GM19468 (cell line): ENCODE measurements at regions not wholly inside any gene's neighbourhood (a gene's known extent, or its start where the extent isn't known, plus 50 kb on each side); places are given as distances from the start of the nearest gene placed in this dataset.
"Not testable (repeated sequence)": the region's sequence is repeated elsewhere in the genome, so short reads cannot be mapped to it uniquely, and the experiment has no call there.

Experiments
- ATAC-seq: cut with Tn5 transposase; IDR thresholded peaks from one replicate; pipeline ENCODE4 v1.9.1; 2021; ENCODE audit warnings: mild to moderate bottlenecking, moderate library complexity, moderate number of reproducible peaks; ENCODE audit not compliant: unreplicated experiment; ENCODE audit errors: extremely low read depth

DNA sequence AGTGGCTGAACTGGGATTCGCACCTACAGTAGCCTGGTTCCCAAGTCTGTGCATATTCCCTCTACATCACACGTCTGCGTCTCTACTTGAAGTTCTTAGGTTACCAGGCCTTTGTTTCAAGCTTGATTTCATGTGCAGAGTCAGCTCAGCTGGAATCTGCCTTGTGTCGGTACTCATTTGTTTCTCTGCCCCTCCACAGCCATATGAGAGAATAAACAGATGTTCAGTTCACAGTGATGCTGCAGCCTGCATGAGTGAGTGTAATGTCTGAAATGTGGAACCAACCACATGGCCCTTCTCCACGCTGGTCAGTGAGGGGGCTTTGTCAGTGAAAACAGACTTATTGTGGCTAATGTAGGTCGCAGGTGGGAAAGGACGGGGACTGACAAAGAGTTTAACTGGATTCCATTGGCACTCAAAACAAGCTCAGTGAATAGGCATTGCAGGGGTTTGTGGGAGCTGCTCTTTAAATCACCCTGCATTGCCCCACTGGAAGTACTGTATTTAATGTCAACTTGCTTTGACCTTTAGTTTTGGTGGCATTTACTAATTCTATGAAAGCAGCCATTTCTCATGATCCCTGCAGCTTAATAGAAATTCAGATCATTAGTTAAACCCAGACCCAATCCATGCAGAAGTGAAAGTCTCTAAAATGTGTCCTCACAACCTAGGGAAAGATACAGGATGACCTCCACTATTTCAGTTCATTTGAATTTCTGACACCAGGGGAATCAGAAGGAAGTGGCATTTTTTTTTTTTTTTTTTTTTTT lies 136.4 kb upstream of the FAM78B start:
- ATAC-seq = no peak

DNA sequence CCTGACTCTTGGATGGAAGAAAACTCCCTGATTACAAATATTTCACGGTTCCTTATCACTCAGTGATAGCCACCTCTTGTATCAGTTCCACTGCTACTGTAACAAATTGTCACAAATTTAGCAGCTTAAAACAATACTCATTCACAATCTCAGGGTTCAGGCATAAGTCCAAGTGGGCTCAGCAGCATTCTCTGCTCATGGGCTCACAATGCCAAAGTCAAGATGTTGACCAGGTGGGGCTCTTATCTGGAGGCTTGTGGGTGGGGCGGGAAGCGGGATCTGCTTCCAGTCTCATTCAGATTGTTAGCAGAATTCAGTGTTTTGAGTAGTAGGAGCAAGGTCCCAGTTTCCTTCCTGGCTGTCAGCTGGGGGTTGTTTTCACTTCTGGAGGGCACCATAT lies 137.3 kb upstream of the FAM78B start:
- ATAC-seq = no peak

DNA sequence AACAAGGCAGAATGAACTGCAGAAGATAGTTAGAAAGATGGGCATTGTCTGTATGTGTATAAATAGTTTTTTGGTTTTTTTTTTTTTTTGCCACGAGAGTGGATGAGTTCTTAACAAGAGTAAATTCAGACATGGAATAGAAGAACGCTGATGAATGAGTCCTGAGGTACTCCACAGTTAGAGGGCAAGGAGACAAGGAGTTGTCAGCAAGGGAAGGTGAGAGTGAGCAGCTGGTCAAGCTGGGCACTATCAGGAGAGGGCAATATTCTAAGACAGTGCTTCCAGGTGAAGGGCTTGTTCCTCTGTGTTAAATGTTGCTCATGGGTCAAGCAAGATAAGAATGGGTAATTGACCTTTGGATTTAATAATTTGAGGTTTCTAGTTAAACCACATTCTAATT lies 138.6 kb upstream of the FAM78B start:
- no peak for ATAC-seq

DNA sequence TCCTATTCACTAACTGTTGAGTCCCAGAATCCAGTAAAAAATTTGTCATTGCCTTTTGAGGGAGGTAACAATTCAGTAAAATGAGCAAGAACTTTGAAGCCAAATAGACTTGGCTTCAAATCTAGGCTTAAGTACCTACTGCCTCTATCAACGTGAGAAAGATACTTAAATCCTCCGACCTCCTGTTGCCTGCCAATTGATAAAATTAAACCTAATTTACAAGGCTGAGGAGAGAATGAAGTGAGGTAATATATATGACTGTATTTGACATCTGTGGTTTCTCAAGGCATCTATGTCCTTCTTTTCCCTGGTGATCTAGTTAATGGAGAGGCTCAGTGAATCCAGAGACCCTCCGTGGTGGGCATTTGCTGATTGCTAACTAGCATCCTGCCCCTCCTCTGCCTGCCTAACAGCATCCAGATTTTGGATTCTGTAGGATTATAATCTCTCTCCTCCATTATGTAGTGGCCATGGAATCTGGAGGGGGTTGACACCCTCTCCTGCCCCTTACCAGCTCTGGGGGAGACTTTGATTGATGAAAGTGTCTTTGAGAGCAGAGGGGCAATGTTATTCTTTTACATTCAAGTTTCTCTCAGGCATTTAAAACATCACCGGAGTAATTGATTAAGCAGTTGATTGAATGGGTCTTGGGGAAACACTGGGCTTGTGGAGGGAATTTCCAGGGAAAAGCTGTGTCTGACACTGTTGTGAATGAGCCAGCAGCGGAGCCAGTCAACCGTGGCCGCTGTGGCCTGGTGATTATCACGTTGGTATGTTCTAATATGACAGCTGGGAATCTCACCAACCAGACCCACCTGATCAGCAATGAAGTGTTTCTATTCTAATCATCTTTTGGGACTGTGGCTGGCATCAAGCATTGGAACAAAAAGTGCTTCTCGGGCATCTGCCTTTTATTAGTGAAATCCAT lies 140.7 kb upstream of the FAM78B start:
- ATAC-seq = no peak

- ATAC-seq = not testable (repeated sequence)
These were observed 149.5 kb upstream of the FAM78B start for GRCh38 chr1:166316306-166316705.

DNA sequence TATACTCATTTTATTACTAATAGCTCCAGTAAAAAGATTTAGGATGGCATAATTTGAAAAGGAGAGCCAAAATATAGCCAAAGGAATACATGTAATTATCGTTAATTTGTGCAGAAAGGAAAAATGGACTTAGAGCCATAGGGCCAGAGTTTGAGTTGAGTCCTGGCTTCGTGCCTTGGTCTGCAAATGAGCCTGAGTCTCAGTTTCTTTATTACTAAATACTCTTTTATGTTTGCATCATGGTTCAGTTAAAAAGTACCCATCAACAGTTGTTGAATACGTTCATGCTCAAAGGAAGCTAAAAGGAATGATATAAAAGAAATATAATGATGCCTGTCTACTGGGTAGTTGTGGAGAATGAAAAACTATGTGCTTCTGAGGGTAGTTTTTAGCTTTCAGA lies 155.7 kb upstream of the FAM78B start:
- ATAC-seq = no peak

- ATAC-seq = no peak
These were observed 161.1 kb upstream of the FAM78B start for GRCh38 chr1:166327886-166328285.

DNA sequence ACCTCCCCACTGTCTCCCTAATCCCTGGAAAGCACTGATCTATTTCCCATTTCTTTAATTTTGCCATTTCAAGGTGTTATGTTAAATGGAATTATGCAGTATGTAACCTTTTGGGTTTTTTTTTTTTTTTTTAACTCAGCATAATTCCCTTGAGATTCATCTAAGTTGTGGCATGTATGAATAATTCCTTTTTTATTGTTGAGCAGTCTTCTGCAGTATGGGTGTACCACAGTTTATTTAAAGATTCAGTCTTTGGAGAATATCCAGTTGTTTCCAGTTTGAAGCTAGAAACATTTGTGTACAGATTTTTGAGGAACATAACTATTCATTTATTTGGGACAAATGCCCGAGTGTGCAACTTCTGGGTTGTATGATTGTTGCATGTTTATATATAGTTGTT lies 162.2 kb upstream of the FAM78B start:
- no peak for ATAC-seq

DNA sequence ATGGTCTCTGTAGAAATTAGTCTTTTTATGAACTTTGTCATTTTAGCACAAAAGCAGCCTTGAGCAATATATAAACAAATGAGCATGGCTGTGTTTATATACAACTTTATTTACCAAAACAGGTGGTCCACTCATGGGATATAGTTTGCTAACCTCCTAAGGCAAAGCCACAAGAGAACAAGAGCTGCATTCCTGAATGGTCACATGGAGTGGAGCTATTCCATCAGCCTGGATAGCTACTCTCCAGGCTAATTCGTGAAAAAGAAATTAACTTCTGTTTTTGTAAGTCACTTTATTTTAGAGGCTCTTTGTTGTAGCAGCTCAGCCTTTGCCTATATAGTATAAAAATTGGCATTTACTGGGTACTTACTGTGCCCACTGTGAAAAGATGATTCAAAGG lies 163.3 kb upstream of the FAM78B start:
- no peak for ATAC-seq

DNA sequence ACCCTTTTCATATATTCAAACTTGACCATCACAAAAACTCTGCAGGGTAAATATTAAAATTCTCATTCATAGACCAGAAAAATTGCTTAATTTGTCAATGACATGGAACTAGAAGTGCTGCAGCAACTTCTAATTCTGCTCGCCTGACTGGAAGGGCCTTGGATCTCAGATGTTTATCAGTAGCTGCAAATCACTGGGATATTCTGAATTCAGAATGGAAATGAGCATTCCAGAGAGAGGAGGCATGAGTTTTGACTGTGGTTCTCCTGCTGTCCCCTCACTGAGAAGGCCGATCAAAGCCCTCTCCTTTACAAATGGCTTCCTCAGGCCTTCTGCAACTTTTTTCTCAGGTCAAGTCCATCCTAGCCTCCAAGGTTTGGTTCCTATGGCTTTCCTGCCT lies 171.3 kb upstream of the FAM78B start:
- no peak for ATAC-seq

DNA sequence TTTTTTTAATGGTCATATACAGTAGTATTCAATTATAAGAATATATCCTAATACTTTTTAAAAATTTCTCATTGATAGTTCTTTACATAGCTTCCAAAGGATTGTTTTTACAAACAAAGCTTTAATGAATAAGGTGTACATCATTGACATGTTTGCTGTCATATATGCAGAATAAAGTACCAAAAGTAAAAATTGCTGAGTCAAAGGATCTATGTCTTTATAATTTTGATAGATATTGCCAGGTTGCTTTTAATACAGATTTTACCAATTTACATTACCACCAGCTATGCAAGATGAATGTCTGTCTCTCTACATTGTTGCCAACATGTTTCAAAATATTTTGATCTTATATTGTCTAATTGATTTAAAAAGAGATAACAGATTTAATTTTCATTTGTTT lies 173.9 kb upstream of the FAM78B start:
- ATAC-seq = no peak

GRCh38 chr1:166343276-166343675 lies 176.5 kb upstream of the FAM78B start:
- ATAC-seq = no peak

- ATAC-seq = no peak
These were observed 183.7 kb upstream of the FAM78B start for GRCh38 chr1:166350490-166350889.

DNA sequence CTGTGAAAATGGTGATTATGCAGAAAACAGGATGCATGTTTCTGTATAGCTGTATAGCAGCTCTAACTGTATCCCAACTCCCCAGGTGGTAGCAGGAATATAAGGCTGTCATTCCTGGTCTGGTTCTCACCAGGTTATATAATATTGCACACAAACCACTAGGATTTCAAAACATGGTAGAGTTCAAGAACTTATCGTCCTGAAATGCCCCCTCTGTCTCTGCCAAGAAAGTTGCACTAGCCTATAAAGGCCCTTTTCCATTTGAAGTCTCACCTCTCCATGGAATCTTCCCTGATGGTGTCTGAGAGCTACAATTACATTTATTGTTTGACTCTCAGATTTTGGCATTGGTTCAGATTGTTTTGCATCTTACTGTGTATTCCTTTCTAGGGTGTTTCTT lies 184.9 kb upstream of the FAM78B start:
- ATAC-seq = no peak

DNA sequence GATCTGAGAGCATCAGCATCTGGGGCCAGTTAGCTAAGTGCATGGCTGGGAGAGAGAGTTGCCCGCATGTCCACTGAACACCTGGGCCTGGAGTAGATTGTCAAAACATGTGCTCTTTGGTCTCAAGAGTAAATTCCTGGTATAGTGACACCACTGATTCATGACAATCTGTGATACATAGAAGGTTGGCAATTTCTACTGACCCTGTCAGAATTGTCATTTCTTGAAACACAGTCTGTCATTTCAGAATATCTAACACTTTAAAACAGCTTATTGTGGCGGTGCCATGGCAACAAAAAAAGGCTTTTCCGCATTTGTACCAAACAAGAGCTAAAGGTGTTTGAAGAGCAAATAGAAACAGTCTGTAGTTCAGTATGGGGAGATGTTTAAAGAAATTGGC lies 186.4 kb upstream of the FAM78B start:
- ATAC-seq = no peak

DNA sequence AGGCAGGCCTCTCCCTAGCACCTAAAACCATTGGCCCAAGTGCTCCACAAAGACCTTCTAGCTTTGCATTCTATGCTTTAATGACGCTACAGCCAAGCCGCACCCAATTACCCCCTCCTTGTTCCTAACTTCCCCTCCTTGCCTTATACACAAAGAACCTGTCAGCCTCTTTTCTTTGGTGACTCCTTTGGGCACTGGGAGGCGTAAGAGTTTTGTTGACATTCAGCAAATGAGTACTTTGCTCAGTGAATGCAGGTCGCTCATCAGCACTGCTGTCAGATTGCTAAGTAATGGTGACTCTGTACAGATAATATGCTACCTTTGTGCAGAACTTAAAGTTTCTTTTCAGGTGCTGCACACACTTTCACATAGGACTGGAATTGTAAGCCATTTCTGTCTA lies 187.6 kb upstream of the FAM78B start:
- no peak for ATAC-seq

DNA sequence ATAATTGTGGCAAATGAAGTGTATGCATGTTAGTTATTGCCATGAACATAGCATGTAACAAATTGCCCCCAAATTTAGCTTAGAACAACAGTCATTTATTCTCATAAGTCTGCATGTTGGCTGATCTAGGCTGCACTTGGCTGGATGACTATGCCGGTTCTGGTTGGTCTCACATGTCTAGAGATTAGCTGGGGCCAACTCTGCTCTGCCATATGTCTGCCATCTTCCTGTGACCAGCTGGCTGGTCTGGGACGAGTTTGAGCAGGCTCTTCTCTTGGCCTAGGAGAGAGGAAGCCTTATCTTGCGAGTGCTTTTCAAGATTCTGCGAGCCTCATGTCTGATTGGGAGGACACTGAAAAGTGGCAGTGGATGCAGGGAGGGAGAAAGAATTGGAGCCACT lies 198.3 kb upstream of the FAM78B start:
- no peak for ATAC-seq

DNA sequence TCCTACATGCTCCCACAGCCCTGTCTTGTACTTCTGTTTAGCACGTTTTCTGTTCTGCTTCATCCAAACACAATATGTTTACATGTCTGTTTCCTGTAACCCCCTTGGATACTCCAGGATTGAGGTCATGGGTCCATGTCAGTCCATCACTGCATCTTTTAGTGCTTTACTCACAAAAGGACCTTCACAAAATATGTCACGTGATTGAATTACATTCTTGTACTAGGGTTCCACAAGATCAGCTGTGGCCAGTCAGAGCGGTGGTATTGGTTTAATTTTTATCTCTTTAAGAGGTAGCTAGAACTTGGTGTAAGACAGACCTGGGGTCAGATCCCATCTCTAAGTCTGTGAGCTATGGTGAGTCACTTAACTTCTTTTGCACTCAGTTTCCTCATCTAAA lies 201.2 kb upstream of the FAM78B start:
- no peak for ATAC-seq

- ATAC-seq = no peak
These were observed 211.1 kb upstream of the FAM78B start for GRCh38 chr1:166377896-166378295.

GRCh38 chr1:166378805-166379204 lies 212.0 kb upstream of the FAM78B start:
- no peak for ATAC-seq

DNA sequence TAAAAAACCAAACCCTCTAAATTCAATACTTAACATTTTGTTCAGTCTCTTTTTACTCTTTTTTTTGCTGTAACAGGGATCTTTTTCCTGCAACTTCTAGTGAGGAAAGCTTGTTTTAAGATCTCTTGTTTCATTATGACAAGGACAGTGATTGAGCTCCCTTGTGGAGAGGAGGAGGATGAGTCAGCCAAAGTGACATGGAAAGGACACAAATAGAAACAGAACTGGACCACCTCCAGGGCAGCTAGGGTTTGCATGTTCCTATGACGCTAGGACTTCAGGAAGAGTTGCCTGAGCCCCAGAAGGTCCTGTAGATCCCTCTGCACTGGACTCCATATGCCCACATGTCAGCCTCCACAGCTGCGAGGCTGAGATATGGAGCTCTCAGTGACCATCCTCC lies 212.6 kb upstream of the FAM78B start:
- no peak for ATAC-seq

DNA sequence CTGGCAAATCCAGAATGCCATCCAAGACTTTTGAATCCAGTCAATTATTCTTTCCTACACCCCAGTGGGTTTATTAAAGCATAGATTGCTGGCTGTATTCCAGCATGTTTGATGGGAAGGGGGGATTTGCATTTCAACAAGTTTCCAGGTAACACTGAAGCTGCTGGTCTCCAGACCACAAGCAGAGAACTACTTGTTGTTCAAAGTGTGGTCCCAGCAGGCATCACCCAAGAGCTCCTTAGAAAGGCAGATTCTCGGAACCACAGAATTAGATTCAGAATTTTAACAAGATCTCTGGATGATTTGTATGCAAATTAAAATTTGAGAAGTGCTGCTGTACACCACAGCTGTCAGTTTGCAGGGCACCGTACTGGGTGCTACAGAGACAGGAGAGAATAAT lies 216.3 kb upstream of the FAM78B start:
- ATAC-seq = no peak
